ENCODE measurements at regions not wholly inside any gene's neighbourhood (a gene's known extent, or its start where the extent isn't known, plus 50 kb on each side); places are given as distances from the start of the nearest gene placed in this dataset.

GRCh38 chr14:97369901-97370300 is 572.7 kb downstream of the VRK1 start:
- no peak overlapping the region for H3K4me3 ChIP-seq
- no peak for TF ChIP-seq CTCF (IDR thresholded peaks at IDR 0.05)

GRCh38 chr14:97376310-97376709 is 579.1 kb downstream of the VRK1 start:
- Histone ChIP-seq H3K4me1 (no peaks in the 10 kb centered on the region), H3K4me3 (no peak overlapping the region), H3K27ac (no peak overlapping the region), H3K36me3 (no peaks in the 10 kb centered on the region), H3K27me3 (peaks cover 0 to 5% of the 10 kb centered on the region in 2 donors), H3K9me3 (no peaks in the 10 kb centered on the region)
- TF ChIP-seq CTCF (IDR thresholded peaks at IDR 0.05): no peak
- DNase-seq: no peak
- intact Hi-C loops (cut with DNase I; ENCODE audit: low total_unique reads): no loop called here

More at GRCh38 chr14:97369901-97370300, 572.7 kb downstream of the VRK1 start:
- no peaks in the 10 kb centered on the region for H3K27me3 ChIP-seq
- H3K36me3 ChIP-seq: no peaks in the 10 kb centered on the region
- H3K9me3 ChIP-seq: no peaks in the 10 kb centered on the region
- H3K4me1 ChIP-seq: no peaks in the 10 kb centered on the region
- H3K27ac ChIP-seq: no peak overlapping the region
- no peak for DNase-seq
- intact Hi-C loops (cut with DNase I; ENCODE audit: low total_unique reads): loop anchor here (10.0 kb wide), 1 partner anchor 355 kb away; no protein-coding TSS in a partner anchor

- no peaks in the 10 kb centered on the region for H3K9me3 ChIP-seq
- no peak for TF ChIP-seq CTCF (IDR thresholded peaks at IDR 0.05)
- intact Hi-C loops (cut with DNase I; ENCODE audit: low total_unique reads): no loop called here
- no peaks in the 10 kb centered on the region for H3K36me3 ChIP-seq
- H3K27ac ChIP-seq: no peak overlapping the region
- DNase-seq: no peak
- peaks cover 0 to 5% of the 10 kb centered on the region in 2 donors for H3K27me3 ChIP-seq
- no peaks in the 10 kb centered on the region for H3K4me1 ChIP-seq
- no peak overlapping the region for H3K4me3 ChIP-seq
Measured at GRCh38 chr14:97377550-97377949, 580.4 kb downstream of the VRK1 start.

- intact Hi-C loops (cut with DNase I; ENCODE audit: low total_unique reads): no loop called here
- TF ChIP-seq CTCF (IDR thresholded peaks at IDR 0.05): no peak
- H3K27ac ChIP-seq: no peak overlapping the region
- H3K4me1 ChIP-seq: no peaks in the 10 kb centered on the region
- no peaks in the 10 kb centered on the region for H3K36me3 ChIP-seq
- no peak overlapping the region for H3K4me3 ChIP-seq
- H3K9me3 ChIP-seq: no peaks in the 10 kb centered on the region
- DNase-seq: no peak
- H3K27me3 ChIP-seq: peaks cover 0 to 5% of the 10 kb centered on the region in 2 donors
Measured at GRCh38 chr14:97379091-97379531, 581.9 kb downstream of the VRK1 start.

GRCh38 chr14:97380539-97380941 is 583.4 kb downstream of the VRK1 start:
- no peak for DNase-seq
- H3K4me1 ChIP-seq: no peaks in the 10 kb centered on the region
- no peaks in the 10 kb centered on the region for H3K36me3 ChIP-seq
- no peak for TF ChIP-seq CTCF (IDR thresholded peaks at IDR 0.05)
- H3K4me3 ChIP-seq: no peak overlapping the region
- intact Hi-C loops (cut with DNase I; ENCODE audit: low total_unique reads): no loop called here
- no peaks in the 10 kb centered on the region for H3K9me3 ChIP-seq
- H3K27me3 ChIP-seq: peaks cover 0 to 5% of the 10 kb centered on the region in 2 donors
- no peak overlapping the region for H3K27ac ChIP-seq

- intact Hi-C loops (cut with DNase I; ENCODE audit: low total_unique reads): no loop called here
- Histone ChIP-seq H3K9me3 (no peaks in the 10 kb centered on the region), H3K36me3 (no peaks in the 10 kb centered on the region), H3K4me3 (no peak overlapping the region), H3K27me3 (peaks cover 0 to 5% of the 10 kb centered on the region in 2 donors), H3K27ac (no peak overlapping the region), H3K4me1 (no peaks in the 10 kb centered on the region)
- no peak for TF ChIP-seq CTCF (IDR thresholded peaks at IDR 0.05)
- no peak for DNase-seq
Measured at GRCh38 chr14:97381309-97381708, 584.1 kb downstream of the VRK1 start.
